Fibroblast of lung (primary cell): ENCODE measurements at regions not wholly inside any gene's neighbourhood (a gene's known extent, or its start where the extent isn't known, plus 50 kb on each side); places are given as distances from the start of the nearest gene placed in this dataset.

Experiments
- DNase-seq, 2 donors: peaks; one replicate each; pipeline versions ENCODE4 v3.0.0 to v3.0.0-alpha.2; 2010; ENCODE audit warnings: low read depth in 2 of 2
- H2AFZ ChIP-seq: 2 replicates; pipeline ENCODE4 v1.5.1; 2012; ENCODE audit warnings: low read length, control low read depth, inconsistent platforms
- H3K27ac ChIP-seq: 2 replicates; pipeline ENCODE4 v1.5.1; 2011; ENCODE audit warnings: low read length, control low read depth; ENCODE audit not compliant: insufficient read depth
- H3K27me3 ChIP-seq: 2 replicates; pipeline ENCODE4 v1.5.1; 2011; ENCODE audit warnings: mild to moderate bottlenecking, low read length; ENCODE audit not compliant: control insufficient read depth, insufficient read depth
- H3K36me3 ChIP-seq: 2 replicates; pipeline ENCODE4 v1.5.1; 2011; ENCODE audit warnings: low read length; ENCODE audit not compliant: control insufficient read depth, insufficient read depth
- H3K4me1 ChIP-seq: 2 replicates; pipeline ENCODE4 v1.5.1; 2011; ENCODE audit warnings: low read length; ENCODE audit not compliant: control insufficient read depth, insufficient read depth; ENCODE audit errors: extremely low read depth
- H3K4me2 ChIP-seq: 2 replicates; pipeline ENCODE4 v1.5.1; 2011; ENCODE audit warnings: low read length, control low read depth; ENCODE audit not compliant: insufficient read depth; ENCODE audit errors: extremely low read depth
- H3K4me3 ChIP-seq, 4 experiments: fragments of 200-600 bp in 1 of 4; sonication (generic) in 1 of 4; replicated peaks in 1 of 4; 2 replicates each; pipeline ENCODE4 v1.5.1; 2011 to 2016; ENCODE audit warnings: low read length in 4 of 4, low read depth in 3 of 4, mild to moderate bottlenecking in 3 of 4, control low read depth in 2 of 4, inconsistent platforms in 1 of 4, mixed read lengths in 1 of 4; ENCODE audit not compliant: insufficient read depth in 1 of 4; ENCODE audit errors: control extremely low read depth in 1 of 4
- H3K79me2 ChIP-seq: 2 replicates; pipeline ENCODE4 v1.5.1; 2012; ENCODE audit warnings: mild to moderate bottlenecking, low read length, inconsistent platforms; ENCODE audit not compliant: control insufficient read depth, insufficient read depth
- H3K9ac ChIP-seq: 2 replicates; pipeline ENCODE4 v1.5.1; 2011; ENCODE audit warnings: mild to moderate bottlenecking, low read length, control low read depth; ENCODE audit not compliant: insufficient read depth
- H3K9me3 ChIP-seq: 2 replicates; pipeline ENCODE4 v1.5.1; 2012; ENCODE audit warnings: low read depth, low read length; ENCODE audit not compliant: control insufficient read depth, insufficient read depth
- H4K20me1 ChIP-seq: 2 replicates; pipeline ENCODE4 v1.5.1; 2011; ENCODE audit warnings: low read length; ENCODE audit not compliant: control insufficient read depth, insufficient read depth; ENCODE audit errors: extremely low read depth
- CTCF ChIP-seq, 2 donors: IDR thresholded peaks in 1 of 2; conservative IDR thresholded peaks in 1 of 2; 1 replicate in 1 of 2; 2 replicates in 1 of 2; pipeline ENCODE4 v1.5.1; 2011 to 2012; ENCODE audit warnings: low read length in 2 of 2, control low read depth in 1 of 2, inconsistent platforms in 1 of 2, low read depth in 1 of 2, mild to moderate bottlenecking in 1 of 2
- EZH2 ChIP-seq: IDR thresholded peaks from 2 replicates; pipeline ENCODE4 v1.5.1; 2012; ENCODE audit warnings: low read length, control low read depth, mild to moderate bottlenecking; ENCODE audit errors: missing control alignments

GRCh38 chr11:45028911-45029682, 78.4 kb upstream of the TP53I11 start:
- TF ChIP-seq CTCF (conservative IDR thresholded peaks at IDR 0.05 in 1 of 2, IDR thresholded peaks at IDR 0.05 in 1 of 2; ENCODE audit: low read depth in 1 of 2, low read length in 2 of 2) = no peak
- no peak for TF ChIP-seq EZH2
- Histone ChIP-seq H2AFZ (no peak overlapping the region), H4K20me1 (no peaks in the 10 kb centered on the region), H3K27ac (no peak overlapping the region), H3K36me3 (no peaks in the 10 kb centered on the region), H3K4me3 (no peak overlapping the region), H3K79me2 (no peaks in the 10 kb centered on the region), H3K4me2 (no peak overlapping the region), H3K4me1 (no peaks in the 10 kb centered on the region), H3K27me3 (peaks cover 15% of the 10 kb centered on the region), H3K9ac (no peak overlapping the region), H3K9me3 (no peaks in the 10 kb centered on the region)
- DNase-seq = no peak

- no peaks in the 10 kb centered on the region for H3K4me1 ChIP-seq
- H3K9ac ChIP-seq = no peak overlapping the region
- no peak overlapping the region for H3K27ac ChIP-seq
- H3K79me2 ChIP-seq = no peaks in the 10 kb centered on the region
- H2AFZ ChIP-seq = no peak overlapping the region
- H3K27me3 ChIP-seq = peaks cover 20% of the 10 kb centered on the region
- DNase-seq = no peak
- no peaks in the 10 kb centered on the region for H4K20me1 ChIP-seq
- H3K36me3 ChIP-seq = no peaks in the 10 kb centered on the region
- H3K4me3 ChIP-seq = no peak overlapping the region
- no peaks in the 10 kb centered on the region for H3K9me3 ChIP-seq
- no peak for TF ChIP-seq CTCF (conservative IDR thresholded peaks at IDR 0.05 in 1 of 2, IDR thresholded peaks at IDR 0.05 in 1 of 2; ENCODE audit: low read depth in 1 of 2, low read length in 2 of 2)
- no peak overlapping the region for H3K4me2 ChIP-seq
Observed at GRCh38 chr11:45030778-45031177, 80.1 kb upstream of the TP53I11 start.

DNA sequence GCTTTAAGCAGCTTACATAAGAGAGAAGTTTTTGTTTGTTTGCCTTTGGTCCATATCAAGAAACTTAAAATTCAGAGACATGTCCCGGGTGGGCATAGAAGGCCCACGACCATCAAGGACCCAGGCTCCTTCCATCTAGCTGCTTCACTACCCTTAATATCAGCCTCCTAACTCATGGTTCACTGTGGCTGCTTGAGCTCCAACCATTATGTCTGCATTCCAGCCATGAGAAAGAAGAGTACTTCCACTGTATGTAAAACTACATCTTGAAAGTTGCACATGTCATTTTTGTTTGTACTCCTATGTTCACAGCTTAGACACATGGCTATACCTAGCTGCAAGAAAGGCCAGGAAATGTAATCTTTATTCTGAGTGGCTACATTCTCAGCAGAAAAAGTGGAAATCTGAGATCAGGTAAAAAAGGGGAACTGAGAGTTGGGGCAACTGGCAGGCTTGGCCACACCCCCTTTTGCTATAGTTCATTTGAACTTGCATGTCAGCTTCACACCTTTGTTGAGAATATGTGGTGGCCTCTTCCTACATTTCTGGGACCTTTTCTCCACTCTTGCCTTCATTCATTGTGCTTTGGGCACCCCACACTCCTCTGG, 81.3 kb upstream of the TP53I11 start:
- Histone ChIP-seq H3K4me1 (no peaks in the 10 kb centered on the region), H3K27ac (no peak overlapping the region), H3K9ac (no peak overlapping the region), H2AFZ (no peak overlapping the region), H4K20me1 (no peaks in the 10 kb centered on the region), H3K9me3 (no peaks in the 10 kb centered on the region), H3K4me2 (no peak overlapping the region), H3K36me3 (no peaks in the 10 kb centered on the region), H3K4me3 (no peak overlapping the region), H3K27me3 (peaks cover 17% of the 10 kb centered on the region), H3K79me2 (no peaks in the 10 kb centered on the region)
- TF ChIP-seq EZH2 (no peak), CTCF (conservative IDR thresholded peaks at IDR 0.05 in 1 of 2, IDR thresholded peaks at IDR 0.05 in 1 of 2; ENCODE audit: low read depth in 1 of 2, low read length in 2 of 2) (no peak)
- DNase-seq = no peak
